NOMO-1 treated with dmso at 0.1 percent for 144 hours (cell line): ENCODE measurements at regions not wholly inside any gene's neighbourhood (a gene's known extent, or its start where the extent isn't known, plus 50 kb on each side); places are given as distances from the start of the nearest gene placed in this dataset.

Experiments used
- DNase-seq: peaks from one replicate; lab custom pipeline; 2025; ENCODE audit not compliant: unreplicated experiment; lab: John Stamatoyannopoulos, UW

- DNase-seq = no peak
Observed at GRCh38 chr4:156656896-156657295, 314.7 kb downstream of the PDGFC start.

GRCh38 chr4:156654410-156654809, 317.2 kb downstream of the PDGFC start:
- DNase-seq = no peak

- no peak for DNase-seq
Observed at GRCh38 chr4:156643826-156644225, 327.8 kb downstream of the PDGFC start.

- DNase-seq = no peak
Observed at GRCh38 chr4:156642161-156642560, 329.4 kb downstream of the PDGFC start.

- no peak for DNase-seq
Observed at GRCh38 chr4:156638925-156639605, 332.5 kb downstream of the PDGFC start.

- no peak for DNase-seq
Observed at GRCh38 chr4:156638334-156638733, 333.3 kb downstream of the PDGFC start.

GRCh38 chr4:156636381-156636780, 335.2 kb downstream of the PDGFC start:
- DNase-seq = no peak

GRCh38 chr4:156635051-156635450, 336.5 kb downstream of the PDGFC start:
- no peak for DNase-seq

GRCh38 chr4:156634612-156635011, 337.0 kb downstream of the PDGFC start:
- no peak for DNase-seq

- DNase-seq = no peak
Observed at GRCh38 chr4:156633847-156634246, 337.8 kb downstream of the PDGFC start.

- DNase-seq = no peak
Observed at GRCh38 chr4:156628858-156629257, 342.7 kb downstream of the PDGFC start.

- DNase-seq = no peak
Observed at GRCh38 chr4:156623376-156623775, 348.2 kb downstream of the PDGFC start.

- no peak for DNase-seq
Observed at GRCh38 chr4:156620786-156621185, 350.8 kb downstream of the PDGFC start.

GRCh38 chr4:156619154-156619934, 352.3 kb downstream of the PDGFC start:
- no peak for DNase-seq

- DNase-seq = no peak
Observed at GRCh38 chr4:156615066-156615531, 356.5 kb downstream of the PDGFC start.

- DNase-seq = no peak
Observed at GRCh38 chr4:156614536-156614935, 357.1 kb downstream of the PDGFC start.

- no peak for DNase-seq
Observed at GRCh38 chr4:156609421-156609820, 362.2 kb downstream of the PDGFC start.

GRCh38 chr4:156608651-156609050, 362.9 kb downstream of the PDGFC start:
- no peak for DNase-seq

- DNase-seq = no peak
Observed at GRCh38 chr4:156607478-156607857, 364.1 kb downstream of the PDGFC start.

- DNase-seq = no peak
Observed at GRCh38 chr4:156606554-156607477, 364.8 kb downstream of the PDGFC start.

- DNase-seq = no peak
Observed at GRCh38 chr4:156598138-156598681, 373.4 kb downstream of the PDGFC start.
